ENCODE measurements at regions not wholly inside any gene's neighbourhood (a gene's known extent, or its start where the extent isn't known, plus 50 kb on each side); places are given as distances from the start of the nearest gene placed in this dataset.
"Not testable (repeated sequence)": the region's sequence is repeated elsewhere in the genome, so short reads cannot be mapped to it uniquely, and the experiment has no call there.

GRCh38 chr4:131419147-131419546 lies 1729.9 kb upstream of the PCDH10 start:
- no peak for DNase-seq

DNA sequence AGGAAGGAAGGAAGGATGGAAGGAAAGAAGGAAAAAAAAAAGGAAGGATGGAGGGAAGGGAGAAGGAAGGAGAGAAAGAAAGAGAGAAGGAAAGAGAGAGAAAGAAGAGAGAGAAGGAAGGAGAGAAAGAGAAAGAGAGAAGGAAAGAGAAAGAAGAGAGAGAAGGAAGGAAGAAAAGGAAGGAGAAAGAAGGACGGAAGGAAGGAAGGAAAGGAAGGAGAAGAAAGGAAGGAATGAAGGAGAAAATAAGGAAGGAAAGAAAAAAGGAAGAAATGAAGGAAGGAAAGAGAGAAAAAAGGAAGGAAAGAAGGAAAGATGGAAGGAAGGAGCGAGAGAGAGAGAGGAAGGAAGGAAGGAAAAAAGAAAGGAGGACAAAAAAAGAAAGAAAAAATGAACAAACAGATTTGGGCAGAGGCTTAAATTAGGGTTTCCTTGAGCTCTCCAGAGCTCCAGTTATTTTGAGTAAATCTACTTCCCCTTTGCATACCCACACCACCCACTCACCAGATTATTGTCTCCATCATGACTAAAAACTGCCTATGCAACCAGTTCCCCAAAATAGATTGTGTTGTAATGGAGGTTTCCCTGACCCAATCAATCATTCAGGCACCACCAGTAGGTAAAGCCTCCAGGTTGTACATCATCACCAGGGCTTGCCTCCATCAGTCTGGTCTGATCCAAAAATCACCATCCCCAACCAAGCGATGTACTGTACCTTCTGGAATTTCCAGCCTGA lies 1722.9 kb upstream of the PCDH10 start:
- no peak for DNase-seq

- DNase-seq, result no peak
Observed at GRCh38 chr4:131427000-131427399, 1722.1 kb upstream of the PCDH10 start.

GRCh38 chr4:131430302-131430701 lies 1718.8 kb upstream of the PCDH10 start:
- DNase-seq, result no peak

DNA sequence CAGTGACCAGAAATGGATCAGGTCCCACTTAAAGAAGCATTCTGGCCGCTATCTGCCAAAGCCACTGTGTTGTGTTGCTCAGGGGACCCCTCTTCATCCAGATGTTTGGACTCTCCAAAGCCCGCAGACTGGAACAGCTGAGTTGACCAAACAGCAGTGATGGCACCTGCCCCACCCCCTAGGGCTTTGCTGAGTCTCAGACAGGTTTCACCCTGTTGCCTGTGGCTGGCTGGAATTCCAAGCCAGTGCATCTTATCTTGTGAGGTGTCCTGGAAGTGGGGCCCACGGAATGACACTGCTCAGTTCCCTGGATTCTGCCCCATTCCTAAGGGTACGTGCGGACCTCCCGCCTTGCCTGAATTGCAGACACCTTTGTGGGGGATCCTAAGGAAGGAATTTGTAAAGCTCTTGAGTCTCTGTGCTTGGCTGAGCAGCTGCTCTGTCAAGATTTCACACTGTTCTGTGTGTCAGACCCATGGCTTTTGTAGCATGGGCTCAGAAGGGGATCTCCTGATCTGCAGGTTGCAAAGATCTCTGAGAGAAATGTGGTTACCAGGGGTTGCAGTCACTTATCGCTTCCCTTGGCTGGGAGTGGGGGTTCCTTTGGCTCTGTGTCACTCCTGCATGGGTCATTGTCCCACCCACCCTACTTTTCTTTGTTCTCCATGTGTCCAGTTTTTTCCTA lies 1707.9 kb upstream of the PCDH10 start:
- DNase-seq, result no peak

DNA sequence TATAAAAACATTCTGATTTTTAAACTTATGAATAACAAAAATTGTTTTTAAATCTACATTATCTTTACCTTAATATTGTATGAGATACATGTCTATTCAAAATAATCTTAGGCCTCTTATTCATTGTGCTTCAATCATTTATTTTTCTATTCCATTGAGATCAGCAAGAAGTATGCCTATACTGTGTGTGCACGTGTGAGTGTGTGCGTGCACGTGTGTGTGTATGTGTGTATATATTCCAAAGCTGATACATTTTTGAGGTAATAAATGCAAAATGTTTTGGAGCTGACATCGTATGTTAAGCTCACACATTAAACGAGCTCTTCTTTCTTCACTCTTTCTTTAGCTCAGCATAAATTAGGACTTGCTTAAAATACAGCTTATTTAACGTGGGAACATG lies 1701.2 kb upstream of the PCDH10 start:
- DNase-seq, result no peak

DNA sequence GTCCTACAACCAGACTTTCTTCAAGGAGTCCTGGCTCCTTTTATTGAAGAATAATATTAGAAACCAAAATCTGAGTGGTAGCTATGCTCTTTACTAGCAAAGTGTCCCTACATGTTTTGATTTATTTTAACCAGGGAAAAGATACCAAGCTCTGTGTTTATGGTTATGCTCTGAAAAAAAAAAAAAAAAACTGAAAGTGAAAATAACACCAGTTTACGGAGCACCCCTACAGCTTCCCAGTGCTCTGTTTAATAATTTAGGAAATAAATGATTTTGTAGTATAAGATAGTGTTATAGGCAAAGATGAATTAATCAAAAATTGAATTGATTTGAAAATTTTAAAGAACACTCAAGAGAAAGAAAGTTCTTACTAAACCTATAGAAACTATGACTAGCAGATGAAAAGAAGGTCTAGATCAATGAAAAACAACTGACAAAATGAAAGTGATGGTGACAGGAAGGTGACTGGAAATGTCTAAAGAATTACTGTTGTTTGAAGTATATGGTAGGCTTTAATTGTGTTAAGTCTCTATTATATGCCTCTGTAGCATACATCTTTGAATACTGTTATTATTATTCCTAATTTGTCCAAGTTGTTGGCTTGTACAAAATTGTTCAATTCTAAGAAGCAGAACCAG lies 1698.4 kb upstream of the PCDH10 start:
- DNase-seq, result no peak

DNA sequence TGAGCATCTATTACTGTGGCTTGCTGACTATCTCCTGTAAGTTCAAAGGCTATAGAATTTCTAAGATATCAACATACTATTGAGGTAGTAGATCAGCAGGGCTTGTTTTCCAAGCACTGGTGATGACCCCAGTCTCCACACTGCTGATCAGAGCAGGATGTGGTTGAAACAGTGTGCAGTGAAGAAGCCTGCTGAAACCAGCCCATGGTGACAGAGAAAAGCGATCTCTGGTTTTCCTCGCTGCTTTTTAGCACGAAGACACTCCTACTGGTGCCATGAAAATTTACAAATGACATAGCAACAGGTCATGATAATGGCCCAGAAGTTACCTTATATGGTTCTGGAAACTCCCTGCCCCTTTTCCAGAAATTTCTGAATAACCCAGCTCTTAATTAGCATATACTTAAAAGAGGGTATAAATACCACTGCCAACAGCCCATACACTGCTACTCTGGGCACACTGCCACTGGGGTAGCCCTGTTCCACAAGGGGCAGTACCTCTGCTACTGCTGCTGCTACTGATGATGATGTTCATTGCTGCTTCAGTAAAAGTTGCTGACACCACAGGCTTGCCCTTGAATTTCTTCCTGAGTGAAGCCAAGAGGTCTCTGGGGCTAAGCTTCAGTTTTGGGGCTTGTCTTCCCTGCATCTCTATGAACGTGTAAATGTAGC lies 1689.5 kb upstream of the PCDH10 start:
- no peak for DNase-seq

DNA sequence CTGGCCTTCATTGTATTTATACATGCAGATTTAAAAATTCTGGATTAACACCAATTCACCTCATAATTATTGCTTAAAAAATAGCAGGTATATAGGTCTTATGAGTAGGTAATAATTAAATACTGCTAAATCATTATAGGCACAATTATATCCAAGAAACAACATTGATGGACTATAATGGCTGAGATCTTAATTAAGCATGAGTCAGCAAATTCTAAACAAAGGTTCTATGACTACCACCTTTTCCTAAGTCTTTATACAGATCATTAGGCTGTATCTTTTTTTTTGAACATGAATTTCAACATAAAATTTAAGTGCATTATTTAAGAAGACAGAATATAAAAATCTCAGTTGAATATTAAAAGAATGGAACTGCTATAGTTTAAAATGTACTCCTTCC lies 1678.7 kb upstream of the PCDH10 start:
- DNase-seq, result no peak

- DNase-seq, result no peak
Observed at GRCh38 chr4:131488772-131489171, 1660.3 kb upstream of the PCDH10 start.

- DNase-seq, result not testable (repeated sequence)
Observed at GRCh38 chr4:131496211-131496610, 1652.9 kb upstream of the PCDH10 start.

GRCh38 chr4:131499141-131499873 lies 1649.8 kb upstream of the PCDH10 start:
- DNase-seq, result no peak

GRCh38 chr4:131509521-131509920 lies 1639.6 kb upstream of the PCDH10 start:
- DNase-seq, result no peak

DNA sequence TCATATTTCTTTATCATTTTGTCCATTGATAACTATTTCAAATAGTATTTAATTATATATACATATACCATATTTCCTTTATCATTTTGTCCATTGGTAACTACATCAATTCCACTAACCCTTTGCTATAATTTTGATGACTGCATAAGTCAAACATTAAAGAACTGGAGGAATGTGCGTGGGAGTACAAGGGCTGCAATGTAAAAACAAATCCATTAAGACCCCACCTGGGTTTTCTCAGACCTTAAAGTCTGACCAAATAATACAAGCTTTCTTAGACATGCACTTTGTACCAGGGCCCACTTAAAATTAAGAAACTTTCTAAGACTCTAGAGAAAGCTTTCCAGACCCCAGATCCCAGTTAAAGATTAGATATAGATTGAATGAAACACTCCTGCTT lies 1622.4 kb upstream of the PCDH10 start:
- DNase-seq, result no peak

DNA sequence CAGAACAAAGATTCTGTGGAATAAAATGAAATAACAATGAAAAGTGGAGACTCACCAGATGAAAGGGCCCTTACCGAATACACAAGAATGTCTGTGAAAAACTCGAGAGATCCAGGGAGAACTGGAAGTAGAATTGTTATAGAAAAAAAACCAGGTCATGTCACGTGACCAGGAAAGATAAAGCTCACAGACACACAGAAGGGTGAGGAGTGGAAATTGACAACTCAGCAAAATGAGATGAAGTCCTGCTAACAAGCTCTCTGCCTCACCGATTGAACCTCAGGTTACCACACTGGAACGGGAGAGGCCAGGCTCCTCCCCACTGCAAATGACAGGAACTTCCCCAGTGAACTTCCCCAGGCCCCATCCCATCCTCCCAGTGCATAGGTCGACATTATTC lies 1618.0 kb upstream of the PCDH10 start:
- DNase-seq, result no peak

- DNase-seq, result no peak
Observed at GRCh38 chr4:131534944-131535645, 1614.0 kb upstream of the PCDH10 start.

DNA sequence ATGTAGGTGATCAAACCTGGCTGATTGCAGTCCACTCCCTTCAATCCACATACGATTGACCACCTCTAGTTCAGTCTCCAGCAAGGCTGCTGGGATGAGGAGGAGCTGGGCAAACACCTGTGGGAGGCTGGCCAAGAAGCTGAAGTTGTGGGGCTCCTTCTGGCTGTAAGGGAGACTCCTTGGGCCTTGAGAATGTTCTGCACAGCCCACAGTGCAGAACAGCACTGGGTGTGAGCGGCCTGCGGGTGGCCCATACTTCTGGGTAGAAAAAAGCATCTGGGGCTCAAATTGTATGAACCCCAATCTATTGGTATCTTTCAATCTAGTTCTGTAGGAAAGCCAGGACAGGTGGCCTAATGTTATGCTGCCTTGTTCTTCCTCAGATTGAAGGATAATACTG lies 1608.8 kb upstream of the PCDH10 start:
- DNase-seq, result no peak

- DNase-seq, result no peak
Observed at GRCh38 chr4:131547506-131547981, 1601.5 kb upstream of the PCDH10 start.

DNA sequence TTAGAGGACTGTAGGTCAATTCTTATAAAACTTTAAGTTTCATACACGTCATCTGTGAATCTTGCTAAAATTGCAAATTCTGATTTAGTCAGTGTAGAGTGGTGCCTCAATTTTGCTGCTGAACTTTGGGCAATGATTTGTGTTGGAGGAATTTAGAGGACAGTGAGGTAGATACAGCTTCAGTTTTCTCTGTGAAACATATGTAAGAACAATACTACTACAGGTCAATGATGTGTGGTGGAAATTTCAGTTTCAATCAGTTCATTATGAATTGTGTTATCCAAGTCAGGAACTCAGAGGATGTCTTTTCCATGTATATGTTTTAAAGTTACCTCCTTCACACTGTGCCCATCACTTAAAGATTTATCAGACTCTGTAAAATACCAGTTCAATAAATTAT lies 1597.8 kb upstream of the PCDH10 start:
- DNase-seq, result no peak

GRCh38 chr4:131566026-131566425 lies 1583.1 kb upstream of the PCDH10 start:
- DNase-seq, result no peak

- no peak for DNase-seq
Observed at GRCh38 chr4:131584587-131584986, 1564.5 kb upstream of the PCDH10 start.

DNA sequence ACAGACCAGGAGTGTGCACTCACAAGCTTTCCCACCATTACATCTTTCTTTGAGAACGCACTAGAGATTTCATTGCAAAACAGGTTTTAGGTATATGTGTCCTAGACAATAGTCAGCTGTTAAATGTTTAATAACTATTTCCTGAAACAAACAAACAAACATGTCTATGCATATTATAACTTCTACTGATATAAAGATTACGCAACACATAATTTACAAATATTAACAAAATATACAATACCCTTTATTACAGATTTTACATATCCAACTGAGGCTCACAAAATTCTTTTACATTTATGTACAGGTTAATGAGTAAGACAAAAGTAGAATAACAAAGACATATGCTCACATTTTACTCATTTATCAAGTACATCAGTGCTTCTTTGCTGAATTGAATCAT lies 1554.0 kb upstream of the PCDH10 start:
- no peak for DNase-seq

Measured in NK-92 treated with Interleukin-12 subunit alpha and Interleukin-12 subunit beta, amount 100 ng/mL, for 24 hours (cell line).